ENCODE measurements at regions not wholly inside any gene's neighbourhood (a gene's known extent, or its start where the extent isn't known, plus 50 kb on each side); places are given as distances from the start of the nearest gene placed in this dataset.
A peak's percentile ranks its signal among the peaks of the same experiment; 100 is the strongest.

DNA sequence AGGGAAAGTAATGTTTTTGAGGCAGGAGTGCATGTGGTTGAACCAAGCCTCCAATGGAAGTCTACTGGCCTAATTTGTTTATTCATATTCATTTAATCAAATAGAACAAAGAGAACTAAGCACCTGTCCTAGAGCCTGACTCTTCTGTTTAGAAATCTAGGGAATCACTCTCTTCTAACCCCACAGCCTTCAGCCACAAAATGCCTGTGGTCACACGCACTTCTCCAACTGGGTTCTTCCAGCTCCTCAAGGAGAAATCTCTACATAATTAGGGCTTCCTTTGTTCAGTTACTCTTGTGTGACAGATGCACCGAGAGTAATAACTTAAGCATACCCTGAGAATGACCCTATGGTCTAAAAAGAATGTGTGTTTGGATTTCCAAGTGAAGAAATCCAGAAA is 133.7 kb upstream of the NAMPT start:
- Histone ChIP-seq H3K27ac (peak overlapping the region; percentile 28 to 87 (median 70)), H3K27me3 (no peaks in the 10 kb centered on the region), H3K36me3 (replicated peaks in 1 of 2; ENCODE audit: insufficient read depth in 1 of 2, low read depth in 2 of 2) (no peaks in the 10 kb centered on the region), H3K4me1 (peaks cover 57% of the 10 kb centered on the region), H3K4me3 (no peak overlapping the region), H3K9me3 (no peaks in the 10 kb centered on the region)
- no peak for TF ChIP-seq POLR2A (IDR thresholded peaks at IDR 0.05)
- TF ChIP-seq, protein P1, sequence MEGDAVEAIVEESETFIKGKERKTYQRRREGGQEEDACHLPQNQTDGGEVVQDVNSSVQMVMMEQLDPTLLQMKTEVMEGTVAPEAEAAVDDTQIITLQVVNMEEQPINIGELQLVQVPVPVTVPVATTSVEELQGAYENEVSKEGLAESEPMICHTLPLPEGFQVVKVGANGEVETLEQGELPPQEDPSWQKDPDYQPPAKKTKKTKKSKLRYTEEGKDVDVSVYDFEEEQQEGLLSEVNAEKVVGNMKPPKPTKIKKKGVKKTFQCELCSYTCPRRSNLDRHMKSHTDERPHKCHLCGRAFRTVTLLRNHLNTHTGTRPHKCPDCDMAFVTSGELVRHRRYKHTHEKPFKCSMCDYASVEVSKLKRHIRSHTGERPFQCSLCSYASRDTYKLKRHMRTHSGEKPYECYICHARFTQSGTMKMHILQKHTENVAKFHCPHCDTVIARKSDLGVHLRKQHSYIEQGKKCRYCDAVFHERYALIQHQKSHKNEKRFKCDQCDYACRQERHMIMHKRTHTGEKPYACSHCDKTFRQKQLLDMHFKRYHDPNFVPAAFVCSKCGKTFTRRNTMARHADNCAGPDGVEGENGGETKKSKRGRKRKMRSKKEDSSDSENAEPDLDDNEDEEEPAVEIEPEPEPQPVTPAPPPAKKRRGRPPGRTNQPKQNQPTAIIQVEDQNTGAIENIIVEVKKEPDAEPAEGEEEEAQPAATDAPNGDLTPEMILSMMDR (IDR thresholded peaks at IDR 0.05), result no peak
- ATAC-seq, result no peak
- no peak for DNase-seq
- intact Hi-C loops (cut with DNase I), result no loop called here
- 60 to 67% methylated on average over 2 of the region's 2 CpGs for WGBS, 2 donors

DNA sequence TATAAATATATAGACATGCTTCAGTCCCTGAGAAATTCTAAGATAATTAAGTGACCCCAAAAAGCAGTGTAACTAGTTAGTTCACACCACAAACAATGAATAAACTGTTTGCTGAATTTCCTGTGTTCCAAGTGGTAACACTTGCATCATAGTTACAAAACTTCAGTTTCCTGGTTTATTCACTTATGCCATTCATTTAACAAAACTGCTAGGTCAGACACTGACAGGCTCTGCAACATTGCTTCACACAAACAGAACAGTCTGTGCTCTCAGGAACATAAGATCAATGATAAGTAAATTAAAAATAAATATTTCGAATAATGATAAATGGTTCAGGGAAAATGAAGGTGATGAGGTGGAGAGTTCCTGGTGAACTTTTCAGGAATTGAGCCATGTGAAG is 133.3 kb upstream of the NAMPT start:
- ATAC-seq, result peak; percentile 87
- WGBS, 2 donors, result 6 to 21% methylated on average over 1 of the region's 1 CpG
- TF ChIP-seq POLR2A (IDR thresholded peaks at IDR 0.05), result no peak
- TF ChIP-seq, protein P1 (IDR thresholded peaks at IDR 0.05), result no peak
- DNase-seq, result peak in 3 of 4 donors; percentile 39 to 76 (median 44)
- Histone ChIP-seq H3K9me3 (no peaks in the 10 kb centered on the region), H3K4me3 (no peak overlapping the region), H3K27me3 (no peaks in the 10 kb centered on the region), H3K27ac (peak overlapping the region; percentile 28 to 89 (median 78)), H3K4me1 (peaks cover 56% of the 10 kb centered on the region), H3K36me3 (replicated peaks in 1 of 2; ENCODE audit: insufficient read depth in 1 of 2, low read depth in 2 of 2) (no peaks in the 10 kb centered on the region)
- intact Hi-C loops (cut with DNase I), result no loop called here

DNA sequence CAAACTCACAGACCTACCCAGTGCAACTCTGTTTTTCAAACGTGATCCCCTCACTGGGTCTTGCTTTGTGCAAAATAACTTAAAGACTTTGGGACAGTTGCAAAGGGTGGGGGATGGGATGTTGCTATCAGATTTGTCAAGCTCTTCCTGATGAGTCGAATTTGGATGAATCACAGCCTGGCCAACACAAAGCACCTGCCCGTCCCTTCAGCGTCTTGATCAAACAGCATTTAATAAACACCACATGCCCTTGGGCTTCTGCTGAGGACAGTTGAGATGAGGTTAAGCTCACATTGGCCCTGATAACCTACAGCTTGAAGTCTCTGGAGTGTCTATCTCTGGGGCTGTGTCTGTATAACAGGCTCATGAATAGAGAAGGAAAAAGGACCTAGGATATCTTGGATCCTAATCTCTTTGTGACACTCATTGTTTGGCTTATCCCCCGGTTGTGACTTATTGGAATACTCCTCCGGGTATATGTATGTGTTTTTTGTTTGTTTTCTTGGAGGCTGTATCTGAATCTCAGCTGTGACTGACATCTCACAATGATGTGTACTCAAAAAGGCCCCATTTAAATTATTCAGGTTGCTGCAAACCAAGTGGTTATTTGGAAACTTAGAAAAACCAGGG is 132.6 kb upstream of the NAMPT start:
- Histone ChIP-seq H3K27me3 (no peaks in the 10 kb centered on the region), H3K9me3 (no peaks in the 10 kb centered on the region), H3K4me3 (no peak overlapping the region), H3K36me3 (replicated peaks in 1 of 2; ENCODE audit: insufficient read depth in 1 of 2, low read depth in 2 of 2) (no peaks in the 10 kb centered on the region), H3K27ac (peak overlapping the region; percentile 29 to 89 (median 78)), H3K4me1 (peaks cover 56% of the 10 kb centered on the region)
- DNase-seq (no peak), ATAC-seq (no peak)
- 19 to 23% methylated on average over 6 of the region's 6 CpGs for WGBS, 2 donors
- intact Hi-C loops (cut with DNase I), result no loop called here
- TF ChIP-seq, protein P1 (IDR thresholded peaks at IDR 0.05), result no peak
- TF ChIP-seq POLR2A (IDR thresholded peaks at IDR 0.05), result no peak

DNA sequence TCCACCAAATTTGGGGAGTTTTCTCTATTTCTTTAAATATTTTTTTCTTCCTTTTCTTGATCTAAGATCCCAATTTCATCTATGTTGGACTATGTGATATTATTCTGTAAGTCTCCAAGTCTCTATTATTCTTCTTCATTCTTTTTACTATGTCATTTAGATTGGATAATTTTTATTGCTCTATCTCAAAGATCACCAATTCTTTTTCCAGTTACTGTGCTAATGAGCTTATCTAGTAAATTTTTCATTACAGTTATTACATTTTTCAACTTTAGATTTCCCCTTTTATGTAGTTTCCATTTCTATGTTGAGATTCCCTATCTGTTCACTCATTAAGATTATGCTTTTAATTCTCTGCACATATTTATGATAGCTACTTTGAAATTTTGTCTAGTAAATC is 131.6 kb upstream of the NAMPT start:
- Histone ChIP-seq H3K9me3 (no peaks in the 10 kb centered on the region), H3K27me3 (no peaks in the 10 kb centered on the region), H3K4me1 (peaks cover 49% of the 10 kb centered on the region), H3K36me3 (replicated peaks in 1 of 2; ENCODE audit: insufficient read depth in 1 of 2, low read depth in 2 of 2) (no peaks in the 10 kb centered on the region), H3K27ac (peak overlapping the region in 3 of 4 donors; percentile 70 to 89 (median 87)), H3K4me3 (no peak overlapping the region)
- no peak for ATAC-seq
- DNase-seq, result no peak
- no peak for TF ChIP-seq POLR2A (IDR thresholded peaks at IDR 0.05)
- TF ChIP-seq, protein P1 (IDR thresholded peaks at IDR 0.05), result no peak
- intact Hi-C loops (cut with DNase I), result no loop called here

DNA sequence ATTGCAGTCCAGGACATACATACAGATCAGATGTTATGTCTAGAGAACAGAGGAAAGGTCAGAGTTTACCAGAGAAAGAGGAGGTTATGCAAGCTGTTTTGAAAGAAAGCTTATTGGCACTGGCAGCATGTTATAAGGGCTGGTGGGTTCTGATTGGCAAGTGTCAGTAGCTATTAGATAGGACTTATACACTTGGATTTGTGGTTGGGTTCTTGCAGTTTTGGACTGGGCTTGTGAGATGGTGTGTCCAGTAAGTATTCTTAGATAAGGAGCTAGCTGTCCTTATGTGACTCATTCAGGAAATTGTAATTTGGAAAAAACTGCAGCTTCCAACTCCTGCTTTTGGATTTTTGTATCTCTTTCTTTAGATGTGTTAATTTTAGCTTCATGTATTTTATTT is 130.7 kb upstream of the NAMPT start:
- no peak overlapping the region for H3K4me3 ChIP-seq
- ATAC-seq (no peak), DNase-seq (no peak)
- no peaks in the 10 kb centered on the region for H3K27me3 ChIP-seq
- H3K27ac ChIP-seq, result peak overlapping the region in 1 of 4 donors; percentile 26
- H3K36me3 ChIP-seq (replicated peaks in 1 of 2; ENCODE audit: insufficient read depth in 1 of 2, low read depth in 2 of 2), result no peaks in the 10 kb centered on the region
- intact Hi-C loops (cut with DNase I), result no loop called here
- H3K9me3 ChIP-seq, result no peaks in the 10 kb centered on the region
- peaks cover 39% of the 10 kb centered on the region for H3K4me1 ChIP-seq
- TF ChIP-seq, protein P1 (IDR thresholded peaks at IDR 0.05), result no peak
- TF ChIP-seq POLR2A (IDR thresholded peaks at IDR 0.05), result no peak

Data from body of pancreas (tissue), 4 donors.